A673 (cell line): ENCODE measurements at regions not wholly inside any gene's neighbourhood (a gene's known extent, or its start where the extent isn't known, plus 50 kb on each side); places are given as distances from the start of the nearest gene placed in this dataset.

Experiments
- CTCF ChIP-seq: fragments of 300-800, 200-600 bp; sonication (generic); conservative IDR thresholded peaks from 2 replicates; pipeline ENCODE4 v1.5.1; 2017; ENCODE audit warnings: low read depth, mild to moderate bottlenecking, antibody characterized with exemption, low read length, moderate library complexity, mixed read lengths
- EZH2 ChIP-seq: fragments of 200-600 bp; sonication (generic); IDR thresholded peaks from 2 replicates; pipeline ENCODE4 v1.6.1; 2017; ENCODE audit warnings: borderline replicate concordance, low read depth, mild to moderate bottlenecking, mixed read lengths, antibody characterized with exemption, low read length; ENCODE audit not compliant: poor library complexity, severe bottlenecking

- no peak for TF ChIP-seq CTCF
- no peak for TF ChIP-seq EZH2
These were observed 88.8 kb upstream of the CHD2 start for GRCh38 chr15:92811148-92811913.
